ENCODE measurements at regions not wholly inside any gene's neighbourhood (a gene's known extent, or its start where the extent isn't known, plus 50 kb on each side); places are given as distances from the start of the nearest gene placed in this dataset.

- no peak for TF ChIP-seq TAF1 (IDR thresholded peaks at IDR 0.05; ENCODE audit: borderline replicate concordance, insufficient read depth, low read length)
- TF ChIP-seq SIN3A (IDR thresholded peaks at IDR 0.05; ENCODE audit: borderline replicate concordance, insufficient read depth, low read length) = no peak
- no peak for TF ChIP-seq POLR2AphosphoS5 (IDR thresholded peaks at IDR 0.05; ENCODE audit: low read depth, low read length)
- TF ChIP-seq, protein P1, sequence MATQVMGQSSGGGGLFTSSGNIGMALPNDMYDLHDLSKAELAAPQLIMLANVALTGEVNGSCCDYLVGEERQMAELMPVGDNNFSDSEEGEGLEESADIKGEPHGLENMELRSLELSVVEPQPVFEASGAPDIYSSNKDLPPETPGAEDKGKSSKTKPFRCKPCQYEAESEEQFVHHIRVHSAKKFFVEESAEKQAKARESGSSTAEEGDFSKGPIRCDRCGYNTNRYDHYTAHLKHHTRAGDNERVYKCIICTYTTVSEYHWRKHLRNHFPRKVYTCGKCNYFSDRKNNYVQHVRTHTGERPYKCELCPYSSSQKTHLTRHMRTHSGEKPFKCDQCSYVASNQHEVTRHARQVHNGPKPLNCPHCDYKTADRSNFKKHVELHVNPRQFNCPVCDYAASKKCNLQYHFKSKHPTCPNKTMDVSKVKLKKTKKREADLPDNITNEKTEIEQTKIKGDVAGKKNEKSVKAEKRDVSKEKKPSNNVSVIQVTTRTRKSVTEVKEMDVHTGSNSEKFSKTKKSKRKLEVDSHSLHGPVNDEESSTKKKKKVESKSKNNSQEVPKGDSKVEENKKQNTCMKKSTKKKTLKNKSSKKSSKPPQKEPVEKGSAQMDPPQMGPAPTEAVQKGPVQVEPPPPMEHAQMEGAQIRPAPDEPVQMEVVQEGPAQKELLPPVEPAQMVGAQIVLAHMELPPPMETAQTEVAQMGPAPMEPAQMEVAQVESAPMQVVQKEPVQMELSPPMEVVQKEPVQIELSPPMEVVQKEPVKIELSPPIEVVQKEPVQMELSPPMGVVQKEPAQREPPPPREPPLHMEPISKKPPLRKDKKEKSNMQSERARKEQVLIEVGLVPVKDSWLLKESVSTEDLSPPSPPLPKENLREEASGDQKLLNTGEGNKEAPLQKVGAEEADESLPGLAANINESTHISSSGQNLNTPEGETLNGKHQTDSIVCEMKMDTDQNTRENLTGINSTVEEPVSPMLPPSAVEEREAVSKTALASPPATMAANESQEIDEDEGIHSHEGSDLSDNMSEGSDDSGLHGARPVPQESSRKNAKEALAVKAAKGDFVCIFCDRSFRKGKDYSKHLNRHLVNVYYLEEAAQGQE (IDR thresholded peaks at IDR 0.05; ENCODE audit: insufficient read depth in 1 of 2, low read depth in 2 of 2, low read length in 2 of 2) = no peak
Measured at GRCh38 chr15:47493357-47494247, 223.7 kb upstream of the SEMA6D start.

DNA sequence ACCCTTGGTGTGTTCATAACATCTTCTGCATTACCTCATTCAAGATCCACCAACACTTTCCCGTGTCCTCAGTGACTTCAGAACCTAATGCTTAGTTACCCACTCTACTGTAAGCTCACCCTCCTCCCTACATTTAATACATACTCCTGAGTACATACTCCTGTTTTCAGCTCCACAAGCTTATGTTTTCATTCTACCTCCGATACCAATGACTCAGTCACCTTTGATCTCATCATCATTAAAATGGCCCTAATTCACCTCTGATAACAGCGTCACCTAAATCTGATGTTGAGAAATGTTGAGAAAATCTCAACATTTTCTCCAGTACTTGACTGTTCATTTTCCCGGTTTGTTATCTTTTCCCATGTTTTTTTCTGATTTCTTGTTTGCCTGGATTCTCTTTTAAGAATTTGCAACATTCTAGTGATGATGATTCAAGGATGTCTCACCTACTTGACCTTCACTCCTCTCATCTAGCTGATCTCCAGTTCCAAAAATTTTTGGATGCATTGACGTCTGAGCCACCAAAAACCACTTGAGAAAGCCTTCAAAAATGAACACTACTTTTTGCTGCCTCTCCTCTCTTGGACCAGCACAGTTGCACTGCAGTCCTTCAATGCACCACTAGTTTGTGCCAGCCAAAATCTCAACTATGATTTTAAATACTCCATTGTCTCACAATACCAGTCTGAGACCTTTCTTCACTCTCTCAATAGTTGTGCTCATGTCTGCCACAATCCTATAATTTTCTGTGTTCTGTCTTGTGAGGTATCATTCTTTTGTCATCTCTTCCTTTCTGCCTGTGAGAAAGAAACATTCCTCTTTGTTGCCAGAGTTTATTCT, 220.7 kb upstream of the SEMA6D start:
- TF ChIP-seq FOXP2 (optimal IDR thresholded peaks at IDR 0.05; ENCODE audit: borderline replicate concordance, extremely low read depth, extremely low read length, insufficient read depth) (no peak), POLR2AphosphoS5 (IDR thresholded peaks at IDR 0.05; ENCODE audit: low read depth, low read length) (no peak), TAF1 (IDR thresholded peaks at IDR 0.05; ENCODE audit: borderline replicate concordance, insufficient read depth, low read length) (no peak), SIN3A (IDR thresholded peaks at IDR 0.05; ENCODE audit: borderline replicate concordance, insufficient read depth, low read length) (no peak)
- TF ChIP-seq, protein P1 (IDR thresholded peaks at IDR 0.05; ENCODE audit: insufficient read depth in 1 of 2, low read depth in 2 of 2, low read length in 2 of 2) = no peak

- TF ChIP-seq FOXP2 (optimal IDR thresholded peaks at IDR 0.05; ENCODE audit: borderline replicate concordance, extremely low read depth, extremely low read length, insufficient read depth) (no peak), TAF1 (IDR thresholded peaks at IDR 0.05; ENCODE audit: borderline replicate concordance, insufficient read depth, low read length) (no peak), POLR2AphosphoS5 (IDR thresholded peaks at IDR 0.05; ENCODE audit: low read depth, low read length) (no peak), SIN3A (IDR thresholded peaks at IDR 0.05; ENCODE audit: borderline replicate concordance, insufficient read depth, low read length) (no peak)
- TF ChIP-seq, protein P1 (IDR thresholded peaks at IDR 0.05; ENCODE audit: insufficient read depth in 1 of 2, low read depth in 2 of 2, low read length in 2 of 2) = no peak
Measured at GRCh38 chr15:47500842-47501241, 216.5 kb upstream of the SEMA6D start.

GRCh38 chr15:47502041-47502440, 215.3 kb upstream of the SEMA6D start:
- TF ChIP-seq SIN3A (IDR thresholded peaks at IDR 0.05; ENCODE audit: borderline replicate concordance, insufficient read depth, low read length) (no peak), POLR2AphosphoS5 (IDR thresholded peaks at IDR 0.05; ENCODE audit: low read depth, low read length) (no peak), FOXP2 (optimal IDR thresholded peaks at IDR 0.05; ENCODE audit: borderline replicate concordance, extremely low read depth, extremely low read length, insufficient read depth) (no peak), TAF1 (IDR thresholded peaks at IDR 0.05; ENCODE audit: borderline replicate concordance, insufficient read depth, low read length) (no peak)
- TF ChIP-seq, protein P1 (IDR thresholded peaks at IDR 0.05; ENCODE audit: insufficient read depth in 1 of 2, low read depth in 2 of 2, low read length in 2 of 2) = no peak
